ENCODE measurements at regions not wholly inside any gene's neighbourhood (a gene's known extent, or its start where the extent isn't known, plus 50 kb on each side); places are given as distances from the start of the nearest gene placed in this dataset.

- Histone ChIP-seq H4K20me1 (replicated peaks; ENCODE audit: control insufficient read depth, insufficient read depth, low read length) (no peaks in the 10 kb centered on the region), H3K9ac (ENCODE audit: insufficient read depth in 1 of 2, low read depth in 2 of 2, low read length in 2 of 2) (no peak overlapping the region), H3K27me3 (ENCODE audit: control insufficient read depth in 2 of 2, insufficient read depth in 2 of 2, low read length in 2 of 2) (peaks cover 0 to 5% of the 10 kb centered on the region in 2 experiments; a peak in 1 of 5 replicates), H3K9me1 (ENCODE audit: control insufficient read depth, insufficient read depth, low read length) (no peaks in the 10 kb centered on the region), H3K36me3 (ENCODE audit: control insufficient read depth, insufficient read depth, low read length) (no peaks in the 10 kb centered on the region), H3K9me3 (replicated peaks; ENCODE audit: control insufficient read depth, insufficient read depth, low read depth, low read length) (no peaks in the 10 kb centered on the region), H3K4me2 (ENCODE audit: insufficient read depth, low read length) (no peak overlapping the region), H3K27ac (ENCODE audit: extremely low read depth, low read depth, low read length) (no peak overlapping the region), H3K79me2 (ENCODE audit: control insufficient read depth, insufficient read depth, low read length) (no peaks in the 10 kb centered on the region), H3K4me1 (replicated peaks in 1 of 2; ENCODE audit: control insufficient read depth in 2 of 2, insufficient read depth in 2 of 2, low read length in 2 of 2) (no peaks in the 10 kb centered on the region), H3K4me3 (no peak overlapping the region), H2AFZ (ENCODE audit: low read depth, low read length) (no peak overlapping the region)
- CTCF ChIA-PET (ENCODE audit: low intra/inter-chr PET ratio) = no interaction called here
- intact Hi-C loops (cut with micrococcal nuclease) = loop anchor here (10.0 kb wide), 1 partner anchor 1150 kb away; no protein-coding TSS in a partner anchor
- ATAC-seq (no peak), FAIRE-seq (no peak), DNase-seq (ENCODE audit: extremely low read depth in 1 of 4, low spot score in 3 of 4) (no peak)
- POLR2A ChIA-PET = no interaction called here
- in situ Hi-C loops (cut with MboI) = no loop called here
- BruUV-seq (replicated peaks) = no TSS peak
- TF ChIP-seq, protein P1, sequence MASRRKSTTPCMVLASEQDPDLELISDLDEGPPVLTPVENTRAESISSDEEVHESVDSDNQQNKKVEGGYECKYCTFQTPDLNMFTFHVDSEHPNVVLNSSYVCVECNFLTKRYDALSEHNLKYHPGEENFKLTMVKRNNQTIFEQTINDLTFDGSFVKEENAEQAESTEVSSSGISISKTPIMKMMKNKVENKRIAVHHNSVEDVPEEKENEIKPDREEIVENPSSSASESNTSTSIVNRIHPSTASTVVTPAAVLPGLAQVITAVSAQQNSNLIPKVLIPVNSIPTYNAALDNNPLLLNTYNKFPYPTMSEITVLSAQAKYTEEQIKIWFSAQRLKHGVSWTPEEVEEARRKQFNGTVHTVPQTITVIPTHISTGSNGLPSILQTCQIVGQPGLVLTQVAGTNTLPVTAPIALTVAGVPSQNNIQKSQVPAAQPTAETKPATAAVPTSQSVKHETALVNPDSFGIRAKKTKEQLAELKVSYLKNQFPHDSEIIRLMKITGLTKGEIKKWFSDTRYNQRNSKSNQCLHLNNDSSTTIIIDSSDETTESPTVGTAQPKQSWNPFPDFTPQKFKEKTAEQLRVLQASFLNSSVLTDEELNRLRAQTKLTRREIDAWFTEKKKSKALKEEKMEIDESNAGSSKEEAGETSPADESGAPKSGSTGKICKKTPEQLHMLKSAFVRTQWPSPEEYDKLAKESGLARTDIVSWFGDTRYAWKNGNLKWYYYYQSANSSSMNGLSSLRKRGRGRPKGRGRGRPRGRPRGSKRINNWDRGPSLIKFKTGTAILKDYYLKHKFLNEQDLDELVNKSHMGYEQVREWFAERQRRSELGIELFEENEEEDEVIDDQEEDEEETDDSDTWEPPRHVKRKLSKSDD (conservative IDR thresholded peaks at IDR 0.05; ENCODE audit: low read length) = no peak
- TF ChIP-seq UBTF (IDR thresholded peaks at IDR 0.05; ENCODE audit: borderline replicate concordance in 1 of 2, low read depth in 2 of 2, low read length in 2 of 2) = no peak
- TF ChIP-seq CHAMP1 (IDR thresholded peaks at IDR 0.05) = no peak
- TF ChIP-seq, protein P2, sequence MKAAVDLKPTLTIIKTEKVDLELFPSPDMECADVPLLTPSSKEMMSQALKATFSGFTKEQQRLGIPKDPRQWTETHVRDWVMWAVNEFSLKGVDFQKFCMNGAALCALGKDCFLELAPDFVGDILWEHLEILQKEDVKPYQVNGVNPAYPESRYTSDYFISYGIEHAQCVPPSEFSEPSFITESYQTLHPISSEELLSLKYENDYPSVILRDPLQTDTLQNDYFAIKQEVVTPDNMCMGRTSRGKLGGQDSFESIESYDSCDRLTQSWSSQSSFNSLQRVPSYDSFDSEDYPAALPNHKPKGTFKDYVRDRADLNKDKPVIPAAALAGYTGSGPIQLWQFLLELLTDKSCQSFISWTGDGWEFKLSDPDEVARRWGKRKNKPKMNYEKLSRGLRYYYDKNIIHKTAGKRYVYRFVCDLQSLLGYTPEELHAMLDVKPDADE (conservative IDR thresholded peaks at IDR 0.05; ENCODE audit: control insufficient read depth, low read depth, low read length) = no peak
- TF ChIP-seq CCAR2 (IDR thresholded peaks at IDR 0.05; ENCODE audit: low read depth, low read length) = no peak
- TF ChIP-seq ZNF324 (CRISPR knock-in tag; IDR thresholded peaks at IDR 0.05) = no peak
- TF ChIP-seq GATAD2B (IDR thresholded peaks at IDR 0.05; ENCODE audit: borderline replicate concordance) = no peak
- TF ChIP-seq PCBP1 (IDR thresholded peaks at IDR 0.05; ENCODE audit: low read depth, low read length, poor library complexity, severe bottlenecking) = no peak
- no peak for TF ChIP-seq WHSC1 (IDR thresholded peaks at IDR 0.05; ENCODE audit: low read length)
- no peak for TF ChIP-seq KHSRP (IDR thresholded peaks at IDR 0.05)
- no peak for TF ChIP-seq ZNF12 (CRISPR knock-in tag; IDR thresholded peaks at IDR 0.05)
- TF ChIP-seq KLF10 (CRISPR knock-in tag; IDR thresholded peaks at IDR 0.05) = no peak
- TF ChIP-seq ZFP36 (IDR thresholded peaks at IDR 0.05; ENCODE audit: low read depth, low read length, partially characterized antibody) = no peak
- no peak for TF ChIP-seq FOXM1 (IDR thresholded peaks at IDR 0.05; ENCODE audit: low read depth)
- TF ChIP-seq FOXM1 (CRISPR knock-in tag; IDR thresholded peaks at IDR 0.05; ENCODE audit: low read depth) = no peak
These were observed 200.3 kb downstream of the ZNF621 start for GRCh38 chr3:40725031-40725430.
